Sigmoid colon (tissue), 6 donors: ENCODE measurements at regions not wholly inside any gene's neighbourhood (a gene's known extent, or its start where the extent isn't known, plus 50 kb on each side); places are given as distances from the start of the nearest gene placed in this dataset.

Source experiments
- DNase-seq: peaks from one replicate; pipeline ENCODE4 v3.0.0-alpha.2; 2019
- H3K27ac ChIP-seq, 4 donors: fragments of 200-600 bp; sonication (generic); one replicate each; pipeline ENCODE4 v1.5.1; 2016 to 2019; ENCODE audit warnings: mild to moderate bottlenecking in 1 of 4
- H3K27me3 ChIP-seq, 3 donors: fragments of 200-600 bp; sonication (generic); one replicate each; pipeline ENCODE4 v1.5.1; 2019; ENCODE audit warnings: mild to moderate bottlenecking in 1 of 3
- H3K36me3 ChIP-seq, 4 donors: fragments of 200-600 bp; sonication (generic); one replicate each; pipeline ENCODE4 v1.5.1; 2016 to 2019
- H3K4me1 ChIP-seq, 4 donors: fragments of 200-600 bp; sonication (generic); one replicate each; pipeline ENCODE4 v1.5.1; 2017 to 2019
- H3K4me3 ChIP-seq, 4 donors: fragments of 200-600 bp; sonication (generic); one replicate each; pipeline ENCODE4 v1.5.1; 2017 to 2019; ENCODE audit warnings: mild to moderate bottlenecking in 2 of 4, moderate library complexity in 1 of 4
- H3K9me3 ChIP-seq, 4 donors: fragments of 200-600 bp in 3 of 4; sonication (generic) in 3 of 4; one replicate each; pipeline versions ENCODE4 v1.5.1 to v1.6.1; 2013 to 2019
- CTCF ChIP-seq, 4 experiments: fragments of 450-650 bp in 3 of 4; fragments of 200-600 bp in 1 of 4; IDR thresholded peaks; one replicate each; pipeline ENCODE4 v1.5.1; 2016 to 2019; ENCODE audit warnings: antibody characterized with exemption in 4 of 4, mild to moderate bottlenecking in 3 of 4, moderate library complexity in 2 of 4
- EP300 ChIP-seq, 4 donors: sonication (generic); formaldehyde crosslinking; IDR thresholded peaks; one replicate each; pipeline ENCODE4 v1.6.1; 2017; ENCODE audit warnings: antibody characterized with exemption in 4 of 4
- POLR2A ChIP-seq, 2 donors: fragments of 450-650 bp; IDR thresholded peaks; one replicate each; pipeline ENCODE4 v1.6.1; 2016; ENCODE audit warnings: antibody characterized with exemption in 2 of 2, mild to moderate bottlenecking in 2 of 2, moderate library complexity in 2 of 2
- POLR2AphosphoS5 ChIP-seq, 4 donors: sonication (generic); formaldehyde crosslinking; IDR thresholded peaks; one replicate each; pipeline ENCODE4 v1.6.1; 2017; ENCODE audit warnings: antibody characterized with exemption in 4 of 4
- WGBS, 2 donors: extraction: QIAGEN DNeasy Blood & Tissue Kit; methylation state at CpG; one replicate each; pipeline ENCODE4 v1.1.7; 2013; 5-methylcytosine and 5-hydroxymethylcytosine counted together
- intact Hi-C: fragments of 100-400 bp; cut with DNase I; formaldehyde crosslinking; loops from one replicate; pipeline ENCODE4 v1.15.1; 2023
- donor health status: healthy with polysubstance abuse.
- donor health status: healthy.

- Histone ChIP-seq H3K9me3 (no peaks in the 10 kb centered on the region), H3K27ac (no peak overlapping the region), H3K36me3 (no peaks in the 10 kb centered on the region), H3K27me3 (no peaks in the 10 kb centered on the region), H3K4me3 (no peak overlapping the region), H3K4me1 (no peaks in the 10 kb centered on the region)
- TF ChIP-seq POLR2AphosphoS5 (IDR thresholded peaks at IDR 0.05): no peak
- WGBS, 2 donors: 86 to 97% methylated on average over 1 of the region's 1 CpG
- no peak for DNase-seq
- intact Hi-C loops: no loop called here
Measured at GRCh38 chr2:226142463-226142862, 657.2 kb downstream of the IRS1 start.

GRCh38 chr2:226140594-226140993 is 659.0 kb downstream of the IRS1 start:
- intact Hi-C loops: no loop called here
- no peak for DNase-seq
- Histone ChIP-seq H3K9me3 (no peaks in the 10 kb centered on the region), H3K27me3 (no peaks in the 10 kb centered on the region), H3K36me3 (no peaks in the 10 kb centered on the region), H3K4me3 (no peak overlapping the region), H3K4me1 (no peaks in the 10 kb centered on the region), H3K27ac (no peak overlapping the region)
- TF ChIP-seq EP300 (IDR thresholded peaks at IDR 0.05) (no peak), POLR2AphosphoS5 (IDR thresholded peaks at IDR 0.05) (no peak), POLR2A (IDR thresholded peaks at IDR 0.05) (no peak), CTCF (IDR thresholded peaks at IDR 0.05) (no peak)
- 64 to 83% methylated on average over 2 of the region's 2 CpGs for WGBS, 2 donors

- Histone ChIP-seq H3K4me1 (no peaks in the 10 kb centered on the region), H3K36me3 (no peaks in the 10 kb centered on the region), H3K9me3 (no peaks in the 10 kb centered on the region), H3K27me3 (no peaks in the 10 kb centered on the region), H3K4me3 (no peak overlapping the region), H3K27ac (no peak overlapping the region)
- no peak for DNase-seq
- intact Hi-C loops: no loop called here
- TF ChIP-seq CTCF (IDR thresholded peaks at IDR 0.05) (no peak), EP300 (IDR thresholded peaks at IDR 0.05) (no peak), POLR2A (IDR thresholded peaks at IDR 0.05) (no peak), POLR2AphosphoS5 (IDR thresholded peaks at IDR 0.05) (no peak)
Measured at GRCh38 chr2:226139759-226140158, 659.9 kb downstream of the IRS1 start.

- Histone ChIP-seq H3K27me3 (no peaks in the 10 kb centered on the region), H3K4me3 (no peak overlapping the region), H3K4me1 (no peaks in the 10 kb centered on the region), H3K9me3 (no peaks in the 10 kb centered on the region), H3K36me3 (no peaks in the 10 kb centered on the region), H3K27ac (no peak overlapping the region)
- intact Hi-C loops: no loop called here
- DNase-seq: no peak
- 30 to 42% methylated on average over 4 of the region's 4 CpGs for WGBS, 2 donors
- TF ChIP-seq EP300 (IDR thresholded peaks at IDR 0.05) (no peak), POLR2A (IDR thresholded peaks at IDR 0.05) (no peak), CTCF (IDR thresholded peaks at IDR 0.05) (no peak), POLR2AphosphoS5 (IDR thresholded peaks at IDR 0.05) (no peak)
Measured at GRCh38 chr2:226137201-226137811, 662.3 kb downstream of the IRS1 start.

- Histone ChIP-seq H3K36me3 (no peaks in the 10 kb centered on the region), H3K9me3 (no peaks in the 10 kb centered on the region), H3K27me3 (no peaks in the 10 kb centered on the region), H3K4me1 (no peaks in the 10 kb centered on the region), H3K27ac (no peak overlapping the region), H3K4me3 (no peak overlapping the region)
- no peak for DNase-seq
- intact Hi-C loops: no loop called here
- 55 to 77% methylated on average over 4 of the region's 4 CpGs for WGBS, 2 donors
- TF ChIP-seq POLR2AphosphoS5 (IDR thresholded peaks at IDR 0.05) (no peak), CTCF (IDR thresholded peaks at IDR 0.05) (no peak)
Measured at GRCh38 chr2:226136739-226137138, 662.9 kb downstream of the IRS1 start.
